HS-27A (cell line): ENCODE measurements at regions not wholly inside any gene's neighbourhood (a gene's known extent, or its start where the extent isn't known, plus 50 kb on each side); places are given as distances from the start of the nearest gene placed in this dataset.

ENCODE experiments used
- DNase-seq: peaks from one replicate; pipeline ENCODE4 v3.0.0-alpha.2; 2012; ENCODE audit warnings: low read depth, missing footprints

GRCh38 chr9:107749787-107750444 is 260.3 kb upstream of the KLF4 start:
- DNase-seq = peak; percentile 89

- no peak for DNase-seq
Measured at GRCh38 chr9:107744873-107745272, 255.3 kb upstream of the KLF4 start.

- no peak for DNase-seq
Measured at GRCh38 chr9:107742531-107743309, 253.2 kb upstream of the KLF4 start.

GRCh38 chr9:107740088-107740980 is 250.8 kb upstream of the KLF4 start:
- no peak for DNase-seq

DNA sequence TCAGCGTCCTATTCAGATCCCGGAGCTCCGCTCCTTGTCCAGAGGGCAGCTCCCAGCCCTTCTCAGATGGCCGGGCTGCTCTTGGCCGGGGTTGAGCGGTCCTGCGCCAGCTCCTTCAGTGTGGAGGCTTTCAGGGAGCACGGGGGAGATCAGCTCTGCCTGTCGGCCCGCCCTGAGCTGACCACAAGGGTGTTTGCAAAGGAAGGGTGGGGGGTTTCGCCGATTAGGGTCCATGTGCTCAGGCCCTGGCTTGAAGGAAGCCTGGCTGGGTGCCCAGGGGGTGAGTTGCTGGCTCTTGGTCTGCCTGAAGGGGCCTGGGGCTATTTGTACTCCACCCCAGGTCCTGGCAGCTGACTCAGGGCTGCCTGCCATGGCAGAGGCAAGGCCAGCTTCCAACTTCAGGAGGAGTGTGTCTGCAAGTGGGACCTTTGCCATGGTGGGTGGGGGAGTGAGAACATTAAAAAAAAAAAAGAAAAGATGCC is 250.1 kb upstream of the KLF4 start:
- no peak for DNase-seq

- no peak for DNase-seq
Measured at GRCh38 chr9:107738789-107739188, 249.2 kb upstream of the KLF4 start.

GRCh38 chr9:107737987-107738743 is 248.6 kb upstream of the KLF4 start:
- DNase-seq = no peak

GRCh38 chr9:107737610-107737986 is 248.0 kb upstream of the KLF4 start:
- DNase-seq = no peak

GRCh38 chr9:107735821-107736220 is 246.3 kb upstream of the KLF4 start:
- DNase-seq = no peak

DNA sequence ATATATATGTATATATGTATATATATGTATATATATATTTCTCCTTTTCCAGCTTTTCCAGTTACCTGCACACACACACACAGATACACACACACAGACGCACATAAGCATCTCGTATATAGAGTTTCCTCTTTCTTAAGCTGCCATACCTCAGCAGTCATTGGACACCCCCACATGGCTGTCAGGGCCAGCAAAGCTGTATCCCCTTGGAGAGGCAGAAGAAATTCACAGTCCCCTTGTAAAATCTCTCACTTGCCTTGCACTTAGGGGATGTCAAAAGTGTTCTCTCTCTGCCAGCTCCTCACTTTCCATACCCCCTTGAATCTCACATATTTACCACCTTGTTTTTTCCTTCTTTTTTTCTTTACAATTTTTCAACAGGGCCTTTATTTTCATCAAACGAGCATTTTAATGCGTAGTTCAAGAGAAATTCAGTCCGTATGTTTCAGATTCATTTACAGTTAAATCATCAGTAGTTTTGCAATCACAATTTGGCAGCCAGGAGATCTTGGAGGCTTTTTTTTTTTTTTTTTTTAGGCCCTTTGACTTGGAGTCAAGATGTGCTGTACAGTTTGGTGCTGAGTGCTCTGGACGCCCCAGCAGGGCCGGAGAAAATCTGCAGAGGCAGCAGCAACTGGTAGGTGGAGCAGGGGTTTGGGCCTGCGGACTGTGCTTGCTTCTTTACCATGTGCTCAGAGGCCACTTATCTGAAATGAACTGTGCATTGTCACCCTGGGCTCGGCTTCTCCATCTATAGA is 244.9 kb upstream of the KLF4 start:
- DNase-seq = peak; percentile 40

DNA sequence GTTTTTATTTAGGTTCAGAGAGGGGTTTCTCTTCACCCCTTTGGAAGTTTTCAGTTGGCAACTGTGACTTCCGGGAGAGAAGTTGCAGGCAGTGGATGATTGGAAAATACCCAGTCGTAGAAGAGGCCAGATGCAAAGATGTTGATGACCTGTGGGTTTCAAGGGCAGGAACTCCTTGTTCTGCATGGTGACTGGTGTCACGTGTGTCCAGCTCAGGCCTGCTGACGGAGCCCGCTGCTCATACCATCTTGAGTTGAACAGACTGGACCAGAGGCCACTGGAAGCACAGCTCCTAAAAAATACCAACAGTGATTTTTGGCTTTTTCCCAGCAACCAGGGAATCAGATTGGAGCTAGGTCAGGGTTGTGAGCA is 243.9 kb upstream of the KLF4 start:
- DNase-seq = peak; percentile 47

- peak; percentile 62 for DNase-seq
Measured at GRCh38 chr9:107732781-107733522, 243.4 kb upstream of the KLF4 start.

- DNase-seq = no peak
Measured at GRCh38 chr9:107731115-107731762, 241.7 kb upstream of the KLF4 start.

- DNase-seq = no peak
Measured at GRCh38 chr9:107730666-107731065, 241.1 kb upstream of the KLF4 start.

- no peak for DNase-seq
Measured at GRCh38 chr9:107727086-107727780, 237.7 kb upstream of the KLF4 start.

- no peak for DNase-seq
Measured at GRCh38 chr9:107723015-107723414, 233.4 kb upstream of the KLF4 start.

DNA sequence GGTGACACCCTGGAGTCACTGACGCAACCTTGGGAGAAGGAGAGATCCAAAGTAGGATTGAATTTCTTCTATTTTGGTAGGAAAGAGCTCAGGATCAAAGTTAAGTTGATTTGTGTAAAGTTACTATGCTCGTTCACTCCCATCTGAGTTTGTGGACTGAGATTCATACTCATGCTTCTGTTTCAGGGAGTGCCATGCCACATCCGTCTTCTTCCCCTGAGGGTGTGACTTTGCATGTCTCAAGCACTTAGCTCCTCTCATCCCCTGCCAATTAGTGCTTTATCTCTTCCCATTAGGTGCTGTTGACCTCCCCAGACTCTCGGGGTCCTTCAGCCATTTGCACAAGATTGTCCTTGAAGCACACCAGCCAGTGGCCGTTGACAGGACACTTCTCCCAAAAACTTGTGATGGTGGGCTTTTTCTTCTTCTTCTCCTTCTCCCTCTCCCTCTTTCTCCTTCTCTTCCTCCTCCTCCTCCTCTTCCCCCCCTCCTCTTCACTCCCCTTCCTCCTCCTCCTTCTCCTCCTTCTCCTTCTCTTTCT is 232.2 kb upstream of the KLF4 start:
- DNase-seq = no peak

- no peak for DNase-seq
Measured at GRCh38 chr9:107720501-107720900, 230.9 kb upstream of the KLF4 start.
